C4-2B (cell line): ENCODE measurements at regions not wholly inside any gene's neighbourhood (a gene's known extent, or its start where the extent isn't known, plus 50 kb on each side); places are given as distances from the start of the nearest gene placed in this dataset.
"Not testable (repeated sequence)": the region's sequence is repeated elsewhere in the genome, so short reads cannot be mapped to it uniquely, and the experiment has no call there.

Source experiments
- CTCF ChIP-seq: fragments of 450-650 bp; conservative IDR thresholded peaks from 2 replicates; pipeline ENCODE4 v1.5.1; 2017; ENCODE audit warnings: mild to moderate bottlenecking
- ZFX ChIP-seq: fragments of 450-650 bp; IDR thresholded peaks from 2 replicates; pipeline ENCODE4 v1.6.1; 2017

GRCh38 chr16:29255496-29255796, 151.1 kb downstream of the NPIPB11 start:
- TF ChIP-seq CTCF, ZFX: not testable (repeated sequence)
